Colonic mucosa (tissue), 4 donors: ENCODE measurements at regions not wholly inside any gene's neighbourhood (a gene's known extent, or its start where the extent isn't known, plus 50 kb on each side); places are given as distances from the start of the nearest gene placed in this dataset.

Experiments
- DNase-seq: peaks from one replicate; pipeline ENCODE4 v3.0.0-alpha.2; 2020
- H3K27ac ChIP-seq: fragments of 200-600 bp; one replicate; pipeline ENCODE4 v1.8.0; 2021
- H3K27me3 ChIP-seq: fragments of 200-600 bp; one replicate; pipeline ENCODE4 v1.8.0; 2021
- H3K36me3 ChIP-seq: fragments of 200-600 bp; one replicate; pipeline ENCODE4 v1.8.0; 2021
- H3K4me1 ChIP-seq: fragments of 200-600 bp; one replicate; pipeline ENCODE4 v1.8.0; 2021; ENCODE audit warnings: mild to moderate bottlenecking
- H3K4me3 ChIP-seq: fragments of 200-600 bp; one replicate; pipeline ENCODE4 v1.8.0; 2021
- H3K9ac ChIP-seq, 2 donors: one replicate each; pipeline ENCODE4 v1.7.0; 2013; ENCODE audit warnings: control low read depth in 2 of 2, low read depth in 2 of 2, low read length in 2 of 2
- H3K9me3 ChIP-seq: fragments of 200-600 bp; one replicate; pipeline ENCODE4 v1.8.0; 2021
- CTCF ChIP-seq: fragments of 200-600 bp; IDR thresholded peaks from one replicate; pipeline ENCODE4 v1.8.0; 2022; ENCODE audit warnings: antibody characterized with exemption, mild to moderate bottlenecking
- intact Hi-C: fragments of 100-400 bp; cut with DNase I; formaldehyde crosslinking; loops from one replicate; pipeline ENCODE4 v1.14.1; 2022
- donor health status: healthy.
- donor health status: DM: no; HTN: no; CAD: no.
- donor health status: DM: no; HTN: no; CAD: no.

GRCh38 chr15:69906256-69907185 lies 191.2 kb downstream of the TLE3 start:
- no peak overlapping the region for H3K27ac ChIP-seq
- intact Hi-C loops: no loop called here
- TF ChIP-seq CTCF: no peak
- no peak for DNase-seq
- H3K9ac ChIP-seq: no peak overlapping the region
- H3K36me3 ChIP-seq: no peaks in the 10 kb centered on the region
- no peaks in the 10 kb centered on the region for H3K27me3 ChIP-seq
- no peak overlapping the region for H3K4me3 ChIP-seq
- no peaks in the 10 kb centered on the region for H3K9me3 ChIP-seq
- H3K4me1 ChIP-seq: no peaks in the 10 kb centered on the region

GRCh38 chr15:69908060-69908459 lies 189.7 kb downstream of the TLE3 start:
- Histone ChIP-seq H3K9me3 (no peaks in the 10 kb centered on the region), H3K4me3 (no peak overlapping the region), H3K36me3 (no peaks in the 10 kb centered on the region), H3K27me3 (no peaks in the 10 kb centered on the region), H3K4me1 (no peaks in the 10 kb centered on the region), H3K27ac (no peak overlapping the region), H3K9ac (no peak overlapping the region)
- no peak for TF ChIP-seq CTCF
- intact Hi-C loops: no loop called here
- no peak for DNase-seq

- DNase-seq: no peak
- no peak for TF ChIP-seq CTCF
- intact Hi-C loops: no loop called here
- Histone ChIP-seq H3K9me3 (no peaks in the 10 kb centered on the region), H3K27ac (no peak overlapping the region), H3K36me3 (no peaks in the 10 kb centered on the region), H3K27me3 (no peaks in the 10 kb centered on the region), H3K4me3 (no peak overlapping the region), H3K4me1 (no peaks in the 10 kb centered on the region), H3K9ac (no peak overlapping the region)
These were observed 188.9 kb downstream of the TLE3 start for GRCh38 chr15:69908590-69909420.

DNA sequence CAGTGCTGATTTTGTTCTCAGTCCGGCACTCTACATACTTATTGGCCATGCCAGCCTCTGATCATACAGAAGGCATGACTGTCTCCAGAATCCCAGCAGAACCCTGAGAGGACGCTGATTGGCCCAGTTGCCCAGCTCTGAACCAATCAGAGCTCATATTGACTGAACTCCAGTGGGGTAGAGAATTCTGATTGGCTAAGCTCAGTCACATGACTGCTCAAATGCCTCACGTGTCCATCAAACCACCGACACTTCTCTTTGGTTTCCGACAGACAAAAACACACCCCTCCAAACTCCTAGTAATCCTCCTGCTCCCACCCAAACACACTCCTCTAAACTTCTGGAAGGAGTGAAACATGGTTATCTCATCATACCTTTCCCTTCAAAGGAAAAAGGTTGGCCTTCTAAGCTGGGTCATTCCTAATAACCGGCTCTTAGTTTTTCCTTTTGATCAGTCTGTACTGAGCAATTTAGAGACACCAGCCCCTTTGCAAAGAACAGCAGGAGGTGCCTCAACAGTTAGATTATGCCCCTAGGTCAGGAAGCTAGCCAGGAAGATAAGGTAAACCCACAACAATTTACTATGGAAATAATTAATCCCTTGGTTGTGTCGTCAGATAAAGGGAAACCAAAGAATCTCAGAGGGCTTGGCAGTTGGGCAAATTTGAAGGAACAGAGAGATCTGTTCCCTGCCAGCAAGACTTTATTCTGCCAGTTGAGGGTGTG lies 187.8 kb downstream of the TLE3 start:
- TF ChIP-seq CTCF: no peak

DNA sequence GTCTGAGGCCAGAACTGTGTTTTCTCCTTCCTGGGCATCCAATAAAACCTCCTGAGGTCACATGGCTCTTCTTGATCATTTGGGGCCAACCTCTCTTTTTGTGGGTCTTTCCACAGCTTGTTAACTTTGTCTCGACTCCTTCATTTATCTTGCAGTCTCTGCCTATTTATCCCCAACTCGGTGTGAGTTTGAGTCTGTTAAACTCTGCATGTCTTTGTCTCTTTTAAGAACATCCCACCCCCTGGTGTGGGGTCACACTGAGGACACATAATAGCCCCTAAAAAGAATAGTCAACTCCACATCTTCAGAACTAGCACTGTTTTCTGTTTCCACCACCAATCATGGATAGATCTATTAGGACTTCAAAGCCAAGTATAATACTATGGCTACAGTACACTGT lies 187.2 kb downstream of the TLE3 start:
- Histone ChIP-seq H3K27me3 (no peaks in the 10 kb centered on the region), H3K4me1 (no peaks in the 10 kb centered on the region), H3K27ac (no peak overlapping the region), H3K4me3 (no peak overlapping the region), H3K9me3 (no peaks in the 10 kb centered on the region), H3K36me3 (no peaks in the 10 kb centered on the region), H3K9ac (no peak overlapping the region)
- TF ChIP-seq CTCF: no peak
- intact Hi-C loops: no loop called here
- DNase-seq: no peak

More for the DNA sequence above, 187.8 kb downstream of the TLE3 start:
- Histone ChIP-seq H3K9ac (no peak overlapping the region), H3K27me3 (no peaks in the 10 kb centered on the region), H3K27ac (no peak overlapping the region), H3K36me3 (no peaks in the 10 kb centered on the region), H3K4me3 (no peak overlapping the region), H3K4me1 (no peaks in the 10 kb centered on the region), H3K9me3 (no peaks in the 10 kb centered on the region)
- DNase-seq: no peak
- intact Hi-C loops: no loop called here
